ENCODE measurements at regions not wholly inside any gene's neighbourhood (a gene's known extent, or its start where the extent isn't known, plus 50 kb on each side); places are given as distances from the start of the nearest gene placed in this dataset.
A peak's percentile ranks its signal among the peaks of the same experiment; 100 is the strongest.

GRCh38 chr14:32004300-32004699, 72.8 kb upstream of the ARHGAP5 start:
- DNase-seq (ENCODE audit: low spot score), result peak; percentile 38

- no peak for DNase-seq (ENCODE audit: low spot score)
Observed at GRCh38 chr14:32005628-32006027, 71.5 kb upstream of the ARHGAP5 start.

- no peak for DNase-seq (ENCODE audit: low spot score)
Observed at GRCh38 chr14:32006263-32007110, 70.6 kb upstream of the ARHGAP5 start.

- no peak for DNase-seq (ENCODE audit: low spot score)
Observed at GRCh38 chr14:32007755-32008362, 69.2 kb upstream of the ARHGAP5 start.

- no peak for DNase-seq (ENCODE audit: low spot score)
Observed at GRCh38 chr14:32008602-32009193, 68.4 kb upstream of the ARHGAP5 start.

GRCh38 chr14:32009221-32009975, 67.7 kb upstream of the ARHGAP5 start:
- no peak for DNase-seq (ENCODE audit: low spot score)

- DNase-seq (ENCODE audit: low spot score), result no peak
Observed at GRCh38 chr14:32009976-32010581, 67.0 kb upstream of the ARHGAP5 start.

- peak; percentile 46 for DNase-seq (ENCODE audit: low spot score)
Observed at GRCh38 chr14:32010604-32011125, 66.4 kb upstream of the ARHGAP5 start.

GRCh38 chr14:32011225-32011624, 65.9 kb upstream of the ARHGAP5 start:
- no peak for DNase-seq (ENCODE audit: low spot score)

GRCh38 chr14:32012062-32012461, 65.0 kb upstream of the ARHGAP5 start:
- DNase-seq (ENCODE audit: low spot score), result no peak

- DNase-seq (ENCODE audit: low spot score), result no peak
Observed at GRCh38 chr14:32012571-32012970, 64.5 kb upstream of the ARHGAP5 start.

GRCh38 chr14:32013083-32013482, 64.0 kb upstream of the ARHGAP5 start:
- no peak for DNase-seq (ENCODE audit: low spot score)

- DNase-seq (ENCODE audit: low spot score), result no peak
Observed at GRCh38 chr14:32014057-32014456, 63.0 kb upstream of the ARHGAP5 start.

- no peak for DNase-seq (ENCODE audit: low spot score)
Observed at GRCh38 chr14:32014498-32014897, 62.6 kb upstream of the ARHGAP5 start.

GRCh38 chr14:32015166-32015565, 61.9 kb upstream of the ARHGAP5 start:
- no peak for DNase-seq (ENCODE audit: low spot score)

- DNase-seq (ENCODE audit: low spot score), result no peak
Observed at GRCh38 chr14:32017587-32017986, 59.5 kb upstream of the ARHGAP5 start.

GRCh38 chr14:32018391-32019092, 58.6 kb upstream of the ARHGAP5 start:
- DNase-seq (ENCODE audit: low spot score), result no peak

GRCh38 chr14:32019276-32019675, 57.8 kb upstream of the ARHGAP5 start:
- DNase-seq (ENCODE audit: low spot score), result no peak

GRCh38 chr14:32020882-32021281, 56.2 kb upstream of the ARHGAP5 start:
- DNase-seq (ENCODE audit: low spot score), result no peak

GRCh38 chr14:32021341-32021740, 55.8 kb upstream of the ARHGAP5 start:
- DNase-seq (ENCODE audit: low spot score), result no peak

- DNase-seq (ENCODE audit: low spot score), result no peak
Observed at GRCh38 chr14:32022525-32022924, 54.6 kb upstream of the ARHGAP5 start.

Measured in GM03348 (cell line).